ENCODE measurements at regions not wholly inside any gene's neighbourhood (a gene's known extent, or its start where the extent isn't known, plus 50 kb on each side); places are given as distances from the start of the nearest gene placed in this dataset.

DNA sequence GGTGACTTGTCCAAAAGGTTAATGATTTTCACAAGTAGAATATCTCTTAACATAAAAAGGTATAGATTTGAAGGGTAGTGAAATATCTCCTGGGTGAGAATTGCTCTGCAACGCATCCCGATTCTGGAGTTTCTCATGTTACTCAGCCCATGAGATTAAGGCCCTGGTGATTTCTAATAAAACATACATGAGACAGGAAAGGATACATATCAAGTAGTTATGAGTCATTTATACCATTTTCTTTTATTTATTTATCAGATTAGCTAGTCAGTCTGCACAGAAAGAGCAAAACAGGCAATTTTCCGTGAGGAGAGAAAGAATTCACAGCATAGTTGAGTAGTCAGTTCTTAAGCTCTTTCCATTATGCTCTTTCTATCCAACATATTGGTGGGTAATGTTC is 535.6 kb upstream of the ATP2B1 start:
- TF ChIP-seq, protein P1, sequence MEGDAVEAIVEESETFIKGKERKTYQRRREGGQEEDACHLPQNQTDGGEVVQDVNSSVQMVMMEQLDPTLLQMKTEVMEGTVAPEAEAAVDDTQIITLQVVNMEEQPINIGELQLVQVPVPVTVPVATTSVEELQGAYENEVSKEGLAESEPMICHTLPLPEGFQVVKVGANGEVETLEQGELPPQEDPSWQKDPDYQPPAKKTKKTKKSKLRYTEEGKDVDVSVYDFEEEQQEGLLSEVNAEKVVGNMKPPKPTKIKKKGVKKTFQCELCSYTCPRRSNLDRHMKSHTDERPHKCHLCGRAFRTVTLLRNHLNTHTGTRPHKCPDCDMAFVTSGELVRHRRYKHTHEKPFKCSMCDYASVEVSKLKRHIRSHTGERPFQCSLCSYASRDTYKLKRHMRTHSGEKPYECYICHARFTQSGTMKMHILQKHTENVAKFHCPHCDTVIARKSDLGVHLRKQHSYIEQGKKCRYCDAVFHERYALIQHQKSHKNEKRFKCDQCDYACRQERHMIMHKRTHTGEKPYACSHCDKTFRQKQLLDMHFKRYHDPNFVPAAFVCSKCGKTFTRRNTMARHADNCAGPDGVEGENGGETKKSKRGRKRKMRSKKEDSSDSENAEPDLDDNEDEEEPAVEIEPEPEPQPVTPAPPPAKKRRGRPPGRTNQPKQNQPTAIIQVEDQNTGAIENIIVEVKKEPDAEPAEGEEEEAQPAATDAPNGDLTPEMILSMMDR (IDR thresholded peaks at IDR 0.05): no peak
- Histone ChIP-seq H3K9me3 (no peaks in the 10 kb centered on the region), H3K4me3 (no peak overlapping the region), H3K36me3 (no peaks in the 10 kb centered on the region), H3K27ac (no peak overlapping the region), H3K4me1 (no peaks in the 10 kb centered on the region), H3K27me3 (no peaks in the 10 kb centered on the region), H3K9ac (ENCODE audit: low read depth in 2 of 2, low read length in 2 of 2) (no peak overlapping the region)
- intact Hi-C loops (cut with DNase I): no loop called here
- DNase-seq: no peak

DNA sequence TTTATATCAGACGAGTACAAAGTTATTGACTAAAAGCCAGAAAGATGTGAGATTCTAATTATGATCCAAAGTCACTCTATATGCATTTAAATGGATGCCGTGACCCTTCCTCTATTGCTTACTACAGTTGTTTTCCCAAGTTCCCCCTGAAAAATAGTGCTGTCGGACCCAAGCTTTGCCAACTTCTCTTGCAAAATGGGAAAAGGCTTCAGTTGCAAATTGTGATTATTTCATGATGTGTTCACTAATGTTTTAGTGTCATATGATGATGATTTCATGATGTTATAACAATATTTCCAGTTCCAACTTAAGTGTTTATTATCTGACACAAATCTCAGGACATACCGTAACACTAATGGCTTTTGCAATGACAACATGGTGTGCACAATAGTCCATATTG is 534.6 kb upstream of the ATP2B1 start:
- DNase-seq: no peak
- TF ChIP-seq, protein P1 (IDR thresholded peaks at IDR 0.05): no peak
- Histone ChIP-seq H3K9ac (ENCODE audit: low read depth in 2 of 2, low read length in 2 of 2) (no peak overlapping the region), H3K4me1 (no peaks in the 10 kb centered on the region), H3K27me3 (no peaks in the 10 kb centered on the region), H3K9me3 (no peaks in the 10 kb centered on the region), H3K36me3 (no peaks in the 10 kb centered on the region), H3K27ac (no peak overlapping the region), H3K4me3 (no peak overlapping the region)
- intact Hi-C loops (cut with DNase I): no loop called here

DNA sequence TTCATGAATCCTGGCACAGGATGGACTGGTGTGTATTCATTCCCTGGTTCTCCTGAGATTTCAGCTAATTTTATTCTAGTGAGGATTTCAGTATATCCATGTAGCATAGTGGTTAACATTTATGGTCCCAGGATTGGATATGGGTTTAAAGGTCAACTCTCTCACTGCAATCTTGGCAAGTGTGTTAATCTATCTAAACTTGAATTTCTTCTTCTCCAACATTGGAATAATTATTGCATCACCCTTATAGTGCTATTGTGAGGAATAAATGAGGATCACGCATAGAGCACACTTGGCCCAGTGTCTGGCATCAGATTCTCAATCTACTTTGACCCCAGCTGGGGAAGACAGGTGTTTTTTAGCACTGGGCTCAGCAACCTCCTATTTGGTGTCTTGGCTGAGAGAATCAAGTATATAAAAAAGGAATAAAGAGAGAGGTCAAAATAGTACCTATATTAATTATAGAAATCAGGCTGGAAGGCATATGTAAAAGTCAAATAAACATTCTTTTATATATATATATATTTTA is 531.2 kb upstream of the ATP2B1 start:
- Histone ChIP-seq H3K36me3 (no peaks in the 10 kb centered on the region), H3K9ac (ENCODE audit: low read depth in 2 of 2, low read length in 2 of 2) (no peak overlapping the region), H3K27ac (no peak overlapping the region), H3K27me3 (no peaks in the 10 kb centered on the region), H3K4me1 (no peaks in the 10 kb centered on the region), H3K4me3 (no peak overlapping the region), H3K9me3 (no peaks in the 10 kb centered on the region)
- TF ChIP-seq, protein P1 (IDR thresholded peaks at IDR 0.05): no peak
- DNase-seq: peak; percentile 22
- intact Hi-C loops (cut with DNase I): no loop called here

DNA sequence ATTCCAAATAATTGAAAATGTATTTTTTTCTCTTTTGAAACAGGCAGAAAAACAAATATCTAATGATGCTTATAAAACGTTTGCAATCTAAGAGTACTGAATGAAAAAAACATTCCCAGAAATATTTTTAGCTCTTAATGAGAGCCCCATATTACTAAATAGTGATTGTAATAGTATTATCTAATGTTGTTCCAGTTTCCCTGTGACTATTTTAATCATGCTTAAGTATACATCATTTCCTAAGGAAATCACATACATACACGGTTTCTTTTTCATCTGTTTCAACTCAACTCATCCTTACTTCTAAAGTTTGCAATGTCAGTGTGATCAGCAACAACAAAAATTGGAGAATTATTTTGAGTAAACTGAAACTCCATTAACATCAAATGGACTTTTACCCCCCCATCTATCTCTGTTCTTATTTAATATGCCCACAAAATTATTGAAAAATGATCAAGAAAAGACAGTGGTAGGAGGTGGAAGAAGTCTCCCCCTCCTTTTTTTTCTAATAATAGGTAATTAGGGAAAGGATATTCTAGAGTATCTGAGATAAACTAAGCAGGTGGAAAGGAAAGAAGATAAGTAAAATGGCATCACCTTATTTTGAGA is 530.1 kb upstream of the ATP2B1 start:
- H3K27me3 ChIP-seq: no peaks in the 10 kb centered on the region
- H3K9me3 ChIP-seq: no peaks in the 10 kb centered on the region
- H3K9ac ChIP-seq (ENCODE audit: low read depth in 2 of 2, low read length in 2 of 2): no peak overlapping the region
- H3K4me1 ChIP-seq: no peaks in the 10 kb centered on the region
- intact Hi-C loops (cut with DNase I): no loop called here
- TF ChIP-seq, protein P1 (IDR thresholded peaks at IDR 0.05): no peak
- no peak for DNase-seq
- no peaks in the 10 kb centered on the region for H3K36me3 ChIP-seq
- no peak overlapping the region for H3K27ac ChIP-seq
- H3K4me3 ChIP-seq: no peak overlapping the region

DNA sequence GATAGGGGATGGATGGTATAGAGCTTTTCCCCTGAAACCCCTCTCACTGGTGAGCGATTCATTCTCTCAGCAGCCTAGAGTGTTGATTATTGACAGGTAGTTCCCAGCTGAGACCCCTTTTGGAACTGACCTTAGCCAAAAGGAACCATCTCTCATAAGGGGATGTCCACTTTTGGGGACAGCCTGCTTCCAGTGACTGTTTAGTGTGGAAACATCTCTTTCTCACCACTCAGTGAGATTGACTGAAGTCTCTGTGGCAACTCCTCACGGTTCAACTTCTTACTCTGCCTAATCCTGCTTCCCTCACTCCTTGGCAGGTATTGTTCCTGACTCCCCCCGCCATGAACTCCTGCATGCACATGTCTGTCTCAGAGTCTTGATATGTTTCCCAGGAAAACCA is 529.2 kb upstream of the ATP2B1 start:
- no peak for DNase-seq
- H3K36me3 ChIP-seq: no peaks in the 10 kb centered on the region

More for the DNA sequence above, 529.2 kb upstream of the ATP2B1 start:
- Histone ChIP-seq H3K27me3 (no peaks in the 10 kb centered on the region), H3K27ac (no peak overlapping the region), H3K4me3 (no peak overlapping the region), H3K9ac (ENCODE audit: low read depth in 2 of 2, low read length in 2 of 2) (no peak overlapping the region), H3K4me1 (no peaks in the 10 kb centered on the region), H3K9me3 (no peaks in the 10 kb centered on the region)
- intact Hi-C loops (cut with DNase I): no loop called here
- TF ChIP-seq, protein P1 (IDR thresholded peaks at IDR 0.05): no peak

Measured in colonic mucosa (tissue), 4 donors.